T-helper 1 cell treated with Interleukin-12 subunit alpha and Interleukin-12 subunit beta and Interleukin-4 antibody, amounts not matched to agents 30 μg/mL and 1 μg/mL, for 36 hours (primary cell): ENCODE measurements at regions not wholly inside any gene's neighbourhood (a gene's known extent, or its start where the extent isn't known, plus 50 kb on each side); places are given as distances from the start of the nearest gene placed in this dataset.

Experiments
- H3K27ac Mint-ChIP-seq: one replicate; pipeline ENCODE4 v1.8.0; 2021; ENCODE audit warnings: mild to moderate bottlenecking, mixed read lengths
- H3K27me3 Mint-ChIP-seq: one replicate; pipeline ENCODE4 v1.8.0; 2021; ENCODE audit warnings: low read depth, mixed read lengths
- H3K36me3 Mint-ChIP-seq: one replicate; pipeline ENCODE4 v1.8.0; 2021; ENCODE audit warnings: low read depth, mixed read lengths
- H3K4me1 Mint-ChIP-seq: one replicate; pipeline ENCODE4 v1.8.0; 2021; ENCODE audit warnings: low read depth, mixed read lengths
- H3K4me3 Mint-ChIP-seq: one replicate; pipeline ENCODE4 v1.8.0; 2021; ENCODE audit warnings: mild to moderate bottlenecking, moderate library complexity, mixed read lengths
- H3K9me3 Mint-ChIP-seq: one replicate; pipeline ENCODE4 v1.8.0; 2021; ENCODE audit warnings: mixed read lengths

GRCh38 chr3:21140785-21141184 is 610.2 kb downstream of the ZNF385D start:
- Mint-ChIP-seq H3K4me3 (no peak overlapping the region), H3K4me1 (no peaks in the 10 kb centered on the region), H3K36me3 (no peaks in the 10 kb centered on the region), H3K9me3 (no peaks in the 10 kb centered on the region), H3K27me3 (no peaks in the 10 kb centered on the region), H3K27ac (no peak overlapping the region)

- no peaks in the 10 kb centered on the region for H3K9me3 Mint-ChIP-seq
- no peak overlapping the region for H3K27ac Mint-ChIP-seq
- H3K27me3 Mint-ChIP-seq = no peaks in the 10 kb centered on the region
- H3K36me3 Mint-ChIP-seq = no peaks in the 10 kb centered on the region
- H3K4me3 Mint-ChIP-seq = no peak overlapping the region
- no peaks in the 10 kb centered on the region for H3K4me1 Mint-ChIP-seq
These were observed 612.9 kb downstream of the ZNF385D start for GRCh38 chr3:21138085-21138484.

- Mint-ChIP-seq H3K4me3 (no peak overlapping the region), H3K4me1 (no peaks in the 10 kb centered on the region), H3K27me3 (no peaks in the 10 kb centered on the region), H3K27ac (no peak overlapping the region), H3K9me3 (peaks cover 14% of the 10 kb centered on the region), H3K36me3 (no peaks in the 10 kb centered on the region)
These were observed 618.1 kb downstream of the ZNF385D start for GRCh38 chr3:21132896-21133295.

GRCh38 chr3:21120826-21121225 is 630.2 kb downstream of the ZNF385D start:
- Mint-ChIP-seq H3K4me3 (no peak overlapping the region), H3K9me3 (peaks cover 16% of the 10 kb centered on the region), H3K36me3 (no peaks in the 10 kb centered on the region), H3K4me1 (no peaks in the 10 kb centered on the region), H3K27ac (no peak overlapping the region), H3K27me3 (no peaks in the 10 kb centered on the region)

- no peaks in the 10 kb centered on the region for H3K9me3 Mint-ChIP-seq
- no peaks in the 10 kb centered on the region for H3K4me1 Mint-ChIP-seq
- no peaks in the 10 kb centered on the region for H3K36me3 Mint-ChIP-seq
- H3K4me3 Mint-ChIP-seq = no peak overlapping the region
- no peaks in the 10 kb centered on the region for H3K27me3 Mint-ChIP-seq
- H3K27ac Mint-ChIP-seq = no peak overlapping the region
These were observed 633.6 kb downstream of the ZNF385D start for GRCh38 chr3:21117370-21117769.

GRCh38 chr3:21109056-21109455 is 642.0 kb downstream of the ZNF385D start:
- Mint-ChIP-seq H3K4me1 (no peaks in the 10 kb centered on the region), H3K27me3 (no peaks in the 10 kb centered on the region), H3K4me3 (no peak overlapping the region), H3K36me3 (no peaks in the 10 kb centered on the region), H3K27ac (no peak overlapping the region), H3K9me3 (peaks cover 15% of the 10 kb centered on the region)

- no peaks in the 10 kb centered on the region for H3K4me1 Mint-ChIP-seq
- no peak overlapping the region for H3K4me3 Mint-ChIP-seq
- H3K27me3 Mint-ChIP-seq = no peaks in the 10 kb centered on the region
- H3K36me3 Mint-ChIP-seq = no peaks in the 10 kb centered on the region
- H3K27ac Mint-ChIP-seq = no peak overlapping the region
- H3K9me3 Mint-ChIP-seq = peaks cover 40% of the 10 kb centered on the region
These were observed 645.2 kb downstream of the ZNF385D start for GRCh38 chr3:21105784-21106183.

- H3K27ac Mint-ChIP-seq = no peak overlapping the region
- no peaks in the 10 kb centered on the region for H3K36me3 Mint-ChIP-seq
These were observed 650.2 kb downstream of the ZNF385D start for GRCh38 chr3:21100656-21101359.

GRCh38 chr3:21094686-21095085 is 656.3 kb downstream of the ZNF385D start:
- no peaks in the 10 kb centered on the region for H3K36me3 Mint-ChIP-seq
- no peak overlapping the region for H3K4me3 Mint-ChIP-seq
- peaks cover 8% of the 10 kb centered on the region for H3K9me3 Mint-ChIP-seq
- no peaks in the 10 kb centered on the region for H3K27me3 Mint-ChIP-seq
- H3K4me1 Mint-ChIP-seq = no peaks in the 10 kb centered on the region
- no peak overlapping the region for H3K27ac Mint-ChIP-seq

More at GRCh38 chr3:21100656-21101359, 650.2 kb downstream of the ZNF385D start:
- Mint-ChIP-seq H3K4me1 (no peaks in the 10 kb centered on the region), H3K27me3 (no peaks in the 10 kb centered on the region), H3K9me3 (peaks cover 35% of the 10 kb centered on the region), H3K4me3 (no peak overlapping the region)

GRCh38 chr3:21073561-21073960 is 677.4 kb downstream of the ZNF385D start:
- H3K27me3 Mint-ChIP-seq = no peaks in the 10 kb centered on the region
- H3K4me1 Mint-ChIP-seq = no peaks in the 10 kb centered on the region
- H3K4me3 Mint-ChIP-seq = no peak overlapping the region
- peaks cover 8% of the 10 kb centered on the region for H3K9me3 Mint-ChIP-seq
- H3K36me3 Mint-ChIP-seq = no peaks in the 10 kb centered on the region
- no peak overlapping the region for H3K27ac Mint-ChIP-seq

- Mint-ChIP-seq H3K4me3 (no peak overlapping the region), H3K4me1 (no peaks in the 10 kb centered on the region), H3K36me3 (no peaks in the 10 kb centered on the region), H3K9me3 (peaks cover 21% of the 10 kb centered on the region), H3K27me3 (no peaks in the 10 kb centered on the region), H3K27ac (no peak overlapping the region)
These were observed 683.8 kb downstream of the ZNF385D start for GRCh38 chr3:21067031-21067813.

- no peaks in the 10 kb centered on the region for H3K4me1 Mint-ChIP-seq
- H3K4me3 Mint-ChIP-seq = no peak overlapping the region
- H3K36me3 Mint-ChIP-seq = no peaks in the 10 kb centered on the region
- H3K9me3 Mint-ChIP-seq = peaks cover 14% of the 10 kb centered on the region
- no peaks in the 10 kb centered on the region for H3K27me3 Mint-ChIP-seq
- H3K27ac Mint-ChIP-seq = no peak overlapping the region
These were observed 688.1 kb downstream of the ZNF385D start for GRCh38 chr3:21062831-21063294.

GRCh38 chr3:21059404-21059803 is 691.6 kb downstream of the ZNF385D start:
- peaks cover 3% of the 10 kb centered on the region for H3K9me3 Mint-ChIP-seq
- H3K27me3 Mint-ChIP-seq = no peaks in the 10 kb centered on the region
- no peaks in the 10 kb centered on the region for H3K36me3 Mint-ChIP-seq
- no peak overlapping the region for H3K27ac Mint-ChIP-seq
- H3K4me1 Mint-ChIP-seq = no peaks in the 10 kb centered on the region
- H3K4me3 Mint-ChIP-seq = no peak overlapping the region

- Mint-ChIP-seq H3K27ac (no peak overlapping the region), H3K36me3 (no peaks in the 10 kb centered on the region), H3K27me3 (no peaks in the 10 kb centered on the region), H3K4me1 (no peaks in the 10 kb centered on the region), H3K9me3 (peaks cover 12% of the 10 kb centered on the region), H3K4me3 (no peak overlapping the region)
These were observed 694.7 kb downstream of the ZNF385D start for GRCh38 chr3:21056293-21056692.

GRCh38 chr3:21055015-21055414 is 696.0 kb downstream of the ZNF385D start:
- no peaks in the 10 kb centered on the region for H3K4me1 Mint-ChIP-seq
- H3K27ac Mint-ChIP-seq = no peak overlapping the region
- H3K36me3 Mint-ChIP-seq = no peaks in the 10 kb centered on the region
- no peaks in the 10 kb centered on the region for H3K27me3 Mint-ChIP-seq
- peaks cover 14% of the 10 kb centered on the region for H3K9me3 Mint-ChIP-seq
- no peak overlapping the region for H3K4me3 Mint-ChIP-seq
